HEK293 (cell line): ENCODE measurements at regions not wholly inside any gene's neighbourhood (a gene's known extent, or its start where the extent isn't known, plus 50 kb on each side); places are given as distances from the start of the nearest gene placed in this dataset.
A peak's percentile ranks its signal among the peaks of the same experiment; 100 is the strongest.
"Not testable (repeated sequence)": the region's sequence is repeated elsewhere in the genome, so short reads cannot be mapped to it uniquely, and the experiment has no call there.

Experiments used
- CTCF ChIA-PET: fragments of 350-600 bp; formaldehyde crosslinking; extraction: SDS; loops from one replicate; lab custom pipeline; 2021; ENCODE audit warnings: antibody characterized with exemption; lab: Yijun Ruan, JAX
- POLR2A ChIA-PET: fragments of 300-600 bp; formaldehyde crosslinking; extraction: SDS; loops from one replicate; lab custom pipeline; 2020; ENCODE audit warnings: antibody characterized with exemption, inconsistent platforms; lab: Yijun Ruan, JAX
- H3K27ac ChIP-seq: fragments of 200-500 bp; sonication (Bioruptor generic); 2 replicates; pipeline ENCODE4 v1.5.1; 2014; ENCODE audit warnings: low read depth, low read length, control low read depth, inconsistent platforms; ENCODE audit errors: extremely low read depth
- H3K36me3 ChIP-seq, 2 experiments: fragments of 200-500 bp in 1 of 2; sonication (Bioruptor generic) in 1 of 2; 1 replicate in 1 of 2; 2 replicates in 1 of 2; pipeline ENCODE4 v1.5.1; 2014 to 2017; ENCODE audit warnings: inconsistent platforms in 2 of 2, low read length in 2 of 2; ENCODE audit not compliant: control insufficient read depth in 2 of 2, insufficient read depth in 1 of 2
- H3K4me1 ChIP-seq: fragments of 200-500 bp; sonication (Bioruptor generic); 2 replicates; pipeline ENCODE4 v1.5.1; 2014; ENCODE audit warnings: mild to moderate bottlenecking, low read length, inconsistent platforms; ENCODE audit not compliant: control insufficient read depth, insufficient read depth
- H3K4me3 ChIP-seq: 2 replicates; pipeline ENCODE4 v1.5.1; 2011; ENCODE audit warnings: low read depth, mild to moderate bottlenecking, control low read depth, low read length, moderate library complexity
- H3K9me3 ChIP-seq: fragments of 200-500 bp; sonication (Bioruptor generic); 2 replicates; pipeline ENCODE4 v1.5.1; 2014; ENCODE audit warnings: low read depth, low read length, inconsistent platforms; ENCODE audit not compliant: control insufficient read depth, insufficient read depth
- FEZF1 ChIP-seq: fragments of 450-650 bp; formaldehyde crosslinking; IDR thresholded peaks from 2 replicates; pipeline ENCODE4 v1.5.1; 2016; ENCODE audit warnings: missing biosample characterization, missing genetic modification characterization
- SP7 ChIP-seq: fragments of 450-650 bp; formaldehyde crosslinking; IDR thresholded peaks from 2 replicates; pipeline ENCODE4 v1.5.1; 2016; ENCODE audit warnings: missing biosample characterization, missing genetic modification characterization
- YY1 ChIP-seq: fragments of 450-650 bp; formaldehyde crosslinking; IDR thresholded peaks from 2 replicates; pipeline ENCODE4 v1.5.1; 2018; ENCODE audit warnings: missing biosample characterization, missing genetic modification characterization
- ZNF114 ChIP-seq: fragments of 450-650 bp; formaldehyde crosslinking; IDR thresholded peaks from 2 replicates; pipeline ENCODE4 v1.5.0; 2017; ENCODE audit warnings: missing biosample characterization, missing genetic modification characterization
- ZNF138 ChIP-seq: fragments of 450-650 bp; formaldehyde crosslinking; IDR thresholded peaks from 2 replicates; pipeline ENCODE4 v1.5.1; 2016; ENCODE audit warnings: missing biosample characterization, missing genetic modification characterization, borderline replicate concordance
- ZNF146 ChIP-seq: fragments of 450-650 bp; formaldehyde crosslinking; IDR thresholded peaks from 2 replicates; pipeline ENCODE4 v1.5.1; 2016; ENCODE audit warnings: missing biosample characterization, missing genetic modification characterization
- ZNF155 ChIP-seq: fragments of 450-650 bp; formaldehyde crosslinking; IDR thresholded peaks from 2 replicates; pipeline ENCODE4 v1.5.1; 2016; ENCODE audit warnings: missing biosample characterization, missing genetic modification characterization
- ZNF174 ChIP-seq: fragments of 450-650 bp; formaldehyde crosslinking; IDR thresholded peaks from 2 replicates; pipeline ENCODE4 v1.5.0; 2017; ENCODE audit warnings: missing biosample characterization, mild to moderate bottlenecking, missing genetic modification characterization
- ZNF214 ChIP-seq: fragments of 450-650 bp; formaldehyde crosslinking; IDR thresholded peaks from 2 replicates; pipeline ENCODE4 v1.5.1; 2017; ENCODE audit warnings: missing biosample characterization, mild to moderate bottlenecking, missing genetic modification characterization, borderline replicate concordance
- ZNF266 ChIP-seq: fragments of 450-650 bp; formaldehyde crosslinking; IDR thresholded peaks from 2 replicates; pipeline ENCODE4 v1.5.1; 2016; ENCODE audit warnings: missing biosample characterization, missing genetic modification characterization, low read depth
- ZNF335 ChIP-seq: fragments of 450-650 bp; formaldehyde crosslinking; conservative IDR thresholded peaks from 2 replicates; pipeline ENCODE4 v1.5.1; 2016; ENCODE audit warnings: missing biosample characterization, missing genetic modification characterization
- ZNF473 ChIP-seq: fragments of 450-650 bp; formaldehyde crosslinking; IDR thresholded peaks from 2 replicates; pipeline ENCODE4 v1.5.1; 2017; ENCODE audit warnings: missing biosample characterization, missing genetic modification characterization
- ZNF555 ChIP-seq: fragments of 450-650 bp; formaldehyde crosslinking; conservative IDR thresholded peaks from 2 replicates; pipeline ENCODE4 v1.5.1; 2017; ENCODE audit warnings: missing biosample characterization, mild to moderate bottlenecking, missing genetic modification characterization, inconsistent platforms
- ZNF561 ChIP-seq: fragments of 450-650 bp; IDR thresholded peaks from 2 replicates; pipeline ENCODE4 v1.5.1; 2018; ENCODE audit warnings: missing biosample characterization, missing genetic modification characterization, borderline replicate concordance
- ZNF621 ChIP-seq: fragments of 450-650 bp; formaldehyde crosslinking; IDR thresholded peaks from 2 replicates; pipeline ENCODE4 v1.5.1; 2017; ENCODE audit warnings: missing biosample characterization, missing genetic modification characterization
- ZNF623 ChIP-seq: fragments of 450-650 bp; formaldehyde crosslinking; IDR thresholded peaks from 2 replicates; pipeline ENCODE4 v1.5.1; 2016; ENCODE audit warnings: missing biosample characterization, missing genetic modification characterization
- TF ChIP-seq, protein P1 (sequence below): fragments of 450-650 bp; formaldehyde crosslinking; IDR thresholded peaks from 2 replicates; pipeline ENCODE4 v1.5.1; 2016; ENCODE audit warnings: missing biosample characterization, missing genetic modification characterization

DNA sequence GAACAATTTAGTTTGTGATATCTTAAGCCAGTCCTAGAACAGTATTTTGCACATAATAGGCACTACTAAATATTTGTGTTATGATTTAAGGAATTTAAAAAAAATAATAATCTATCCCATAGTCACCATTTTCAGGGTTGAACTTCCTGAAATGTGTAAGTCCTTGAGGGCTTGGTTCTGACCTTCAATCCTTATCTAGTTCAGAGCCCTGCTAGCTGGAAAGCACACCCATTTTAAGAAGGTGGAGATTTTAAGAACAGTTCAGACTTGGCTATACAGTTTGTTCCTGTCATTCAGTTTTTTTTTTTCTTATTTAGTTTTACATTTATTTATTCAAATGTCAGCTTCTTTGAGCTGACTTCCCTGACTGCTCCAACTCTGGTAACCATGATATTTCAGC is 183.4 kb upstream of the MAGI2 start (continued):
- TF ChIP-seq ZNF214 (tag by site-specific recombination) (no peak), FEZF1 (no peak), ZNF138 (tag by site-specific recombination) (no peak), ZNF623 (tag by site-specific recombination) (no peak), ZNF561 (tag by site-specific recombination) (no peak)

DNA sequence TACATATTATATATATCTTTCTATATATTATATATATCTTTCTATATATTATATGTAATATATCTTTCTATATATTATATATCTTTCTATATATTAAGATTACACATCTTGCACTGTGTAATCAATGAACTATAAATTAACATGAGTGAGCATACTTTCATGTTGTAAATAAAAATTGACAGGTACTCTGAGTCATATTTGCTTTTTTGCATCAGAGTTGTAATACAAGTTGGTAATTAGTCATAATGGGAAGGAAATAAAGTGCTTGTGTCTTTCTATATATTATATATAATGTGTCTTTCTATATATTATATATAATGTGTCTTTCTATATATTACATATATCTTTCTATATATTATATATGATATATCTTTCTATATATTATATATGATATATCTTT is 172.5 kb upstream of the MAGI2 start:
- POLR2A ChIA-PET, H3K4me3 ChIP-seq, H3K27ac ChIP-seq, H3K9me3 ChIP-seq, H3K4me1 ChIP-seq, CTCF ChIA-PET, H3K36me3 ChIP-seq: not testable (repeated sequence)

DNA sequence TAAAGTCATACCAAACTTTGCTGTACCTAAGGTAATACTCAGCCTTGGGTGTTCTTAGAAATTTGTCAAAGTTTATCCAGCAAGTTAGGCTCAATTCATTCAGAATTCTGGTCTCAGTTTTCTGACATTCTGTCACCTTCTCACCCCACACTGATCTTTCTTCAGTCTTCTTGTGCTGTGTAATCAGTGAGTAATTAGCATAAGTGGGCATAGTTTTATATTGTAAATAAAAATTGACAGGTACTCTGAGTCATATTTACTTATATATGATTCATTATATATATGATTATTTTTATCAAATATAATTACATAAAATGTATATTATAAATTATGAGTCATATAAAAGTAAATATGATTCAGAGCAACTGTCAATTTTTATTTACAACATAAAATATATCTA is 170.9 kb upstream of the MAGI2 start:
- no peak overlapping the region for H3K27ac ChIP-seq
- POLR2A ChIA-PET = no interaction called here
- no peaks in the 10 kb centered on the region for H3K9me3 ChIP-seq
- TF ChIP-seq ZNF155 (tag by site-specific recombination) = no peak
- TF ChIP-seq, protein P1, sequence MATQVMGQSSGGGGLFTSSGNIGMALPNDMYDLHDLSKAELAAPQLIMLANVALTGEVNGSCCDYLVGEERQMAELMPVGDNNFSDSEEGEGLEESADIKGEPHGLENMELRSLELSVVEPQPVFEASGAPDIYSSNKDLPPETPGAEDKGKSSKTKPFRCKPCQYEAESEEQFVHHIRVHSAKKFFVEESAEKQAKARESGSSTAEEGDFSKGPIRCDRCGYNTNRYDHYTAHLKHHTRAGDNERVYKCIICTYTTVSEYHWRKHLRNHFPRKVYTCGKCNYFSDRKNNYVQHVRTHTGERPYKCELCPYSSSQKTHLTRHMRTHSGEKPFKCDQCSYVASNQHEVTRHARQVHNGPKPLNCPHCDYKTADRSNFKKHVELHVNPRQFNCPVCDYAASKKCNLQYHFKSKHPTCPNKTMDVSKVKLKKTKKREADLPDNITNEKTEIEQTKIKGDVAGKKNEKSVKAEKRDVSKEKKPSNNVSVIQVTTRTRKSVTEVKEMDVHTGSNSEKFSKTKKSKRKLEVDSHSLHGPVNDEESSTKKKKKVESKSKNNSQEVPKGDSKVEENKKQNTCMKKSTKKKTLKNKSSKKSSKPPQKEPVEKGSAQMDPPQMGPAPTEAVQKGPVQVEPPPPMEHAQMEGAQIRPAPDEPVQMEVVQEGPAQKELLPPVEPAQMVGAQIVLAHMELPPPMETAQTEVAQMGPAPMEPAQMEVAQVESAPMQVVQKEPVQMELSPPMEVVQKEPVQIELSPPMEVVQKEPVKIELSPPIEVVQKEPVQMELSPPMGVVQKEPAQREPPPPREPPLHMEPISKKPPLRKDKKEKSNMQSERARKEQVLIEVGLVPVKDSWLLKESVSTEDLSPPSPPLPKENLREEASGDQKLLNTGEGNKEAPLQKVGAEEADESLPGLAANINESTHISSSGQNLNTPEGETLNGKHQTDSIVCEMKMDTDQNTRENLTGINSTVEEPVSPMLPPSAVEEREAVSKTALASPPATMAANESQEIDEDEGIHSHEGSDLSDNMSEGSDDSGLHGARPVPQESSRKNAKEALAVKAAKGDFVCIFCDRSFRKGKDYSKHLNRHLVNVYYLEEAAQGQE (tag by site-specific recombination) = no peak
- TF ChIP-seq ZNF335 = no peak
- no peak for TF ChIP-seq ZNF621 (tag by site-specific recombination)
- TF ChIP-seq YY1 (tag by site-specific recombination) = no peak
- no peak for TF ChIP-seq ZNF473 (tag by site-specific recombination)
- TF ChIP-seq ZNF266 (tag by site-specific recombination) = no peak
- no peak for TF ChIP-seq ZNF174 (tag by site-specific recombination)
- TF ChIP-seq ZNF555 (tag by site-specific recombination) = no peak
- TF ChIP-seq ZNF146 (tag by site-specific recombination) = no peak
- no peaks in the 10 kb centered on the region for H3K36me3 ChIP-seq
- H3K4me3 ChIP-seq = no peak overlapping the region
- H3K4me1 ChIP-seq = no peaks in the 10 kb centered on the region
- CTCF ChIA-PET = interaction anchor here (0.6 kb wide), 1 partner anchor 9 kb away, joined by 3 read pairs; no protein-coding TSS in a partner anchor

DNA sequence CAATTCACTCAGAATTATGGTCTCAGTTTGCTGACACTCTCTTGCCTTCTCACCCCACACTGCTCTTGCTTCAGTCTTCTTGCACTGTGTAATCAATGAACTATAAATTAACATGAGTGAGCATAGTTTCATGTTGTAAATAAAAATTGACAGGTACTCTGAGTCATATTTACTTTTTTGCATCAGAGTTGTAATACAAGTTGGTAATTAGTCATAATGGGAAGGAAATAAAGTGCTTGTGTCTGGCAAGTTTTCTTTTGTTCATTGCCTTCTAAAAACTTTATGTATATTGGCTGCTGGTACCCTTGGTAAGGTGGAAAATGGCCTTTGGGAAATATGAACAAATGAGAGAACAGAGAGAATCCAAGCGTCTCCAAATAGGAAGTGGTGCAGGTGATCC is 169.3 kb upstream of the MAGI2 start:
- no peak for TF ChIP-seq ZNF114 (tag by site-specific recombination)
- 0 out of 2 replicates have a peak, but pooled peaks have one; percentile 18 for TF ChIP-seq SP7
- H3K36me3 ChIP-seq = no peaks in the 10 kb centered on the region
- POLR2A ChIA-PET = no interaction called here
- H3K9me3 ChIP-seq = no peaks in the 10 kb centered on the region
- CTCF ChIA-PET = no interaction called here
- H3K27ac ChIP-seq = no peak overlapping the region
- no peaks in the 10 kb centered on the region for H3K4me1 ChIP-seq
- H3K4me3 ChIP-seq = no peak overlapping the region
